ENCODE measurements at regions not wholly inside any gene's neighbourhood (a gene's known extent, or its start where the extent isn't known, plus 50 kb on each side); places are given as distances from the start of the nearest gene placed in this dataset.
"Not testable (repeated sequence)": the region's sequence is repeated elsewhere in the genome, so short reads cannot be mapped to it uniquely, and the experiment has no call there.

- no peak for DNase-seq (ENCODE audit: low spot score)
- ChIA-PET CTCF (no interaction called here), POLR2A (ENCODE audit: low non-redundant PET) (no interaction called here)
- H3K27ac ChIP-seq: no peak overlapping the region
- no peak for TF ChIP-seq CTCF (conservative IDR thresholded peaks at IDR 0.05; ENCODE audit: low read depth)
Observed at GRCh38 chr12:90460681-90461080, 494.3 kb downstream of the CCER1 start.

DNA sequence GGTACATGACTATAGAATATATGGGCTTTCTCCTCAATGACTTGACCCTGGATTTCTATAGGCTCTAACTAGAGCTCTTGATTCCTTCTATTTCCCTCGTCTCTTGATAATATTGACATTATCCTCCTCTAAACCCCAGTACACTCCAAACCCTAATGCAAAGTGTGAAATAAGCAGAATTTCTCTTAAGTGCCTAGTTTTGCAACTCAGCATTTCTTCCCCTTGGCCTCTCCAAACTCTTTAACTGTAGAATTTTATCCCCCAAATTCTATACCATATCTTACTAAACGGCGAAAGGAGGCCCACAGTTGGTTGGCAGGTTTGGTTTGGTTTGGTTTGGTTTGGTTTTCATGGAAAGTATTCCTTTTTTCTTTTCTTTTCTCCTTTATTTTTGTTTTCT lies 498.7 kb downstream of the CCER1 start:
- CTCF ChIA-PET: interaction anchor here (0.6 kb wide), 1 partner anchor 166 kb away, joined by 3 read pairs; no protein-coding TSS in a partner anchor
- DNase-seq (ENCODE audit: low spot score): no peak
- POLR2A ChIA-PET (ENCODE audit: low non-redundant PET): no interaction called here
- TF ChIP-seq CTCF (conservative IDR thresholded peaks at IDR 0.05; ENCODE audit: low read depth): no peak
- no peak overlapping the region for H3K27ac ChIP-seq

DNA sequence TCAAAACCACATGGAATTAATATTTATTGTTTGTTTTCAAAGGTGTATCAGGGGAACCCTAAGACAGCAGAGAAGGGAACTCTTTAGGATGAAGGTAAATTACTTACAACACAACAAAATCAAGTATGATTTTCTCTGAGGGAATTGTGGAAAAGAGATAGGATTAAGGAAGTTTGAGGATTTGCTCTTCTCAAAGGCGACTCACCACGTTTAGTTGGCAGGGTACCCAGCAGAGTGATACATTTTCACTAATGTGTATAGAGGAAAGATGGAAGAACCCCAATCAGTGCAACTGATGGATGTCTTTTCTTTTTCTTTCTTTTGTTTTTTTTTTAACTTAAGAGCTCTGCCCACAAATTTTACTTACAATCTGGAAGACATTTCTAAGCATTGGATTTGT lies 499.2 kb downstream of the CCER1 start:
- ChIA-PET POLR2A (ENCODE audit: low non-redundant PET) (no interaction called here), CTCF (no interaction called here)
- DNase-seq (ENCODE audit: low spot score): no peak
- TF ChIP-seq CTCF (conservative IDR thresholded peaks at IDR 0.05; ENCODE audit: low read depth): no peak
- no peak overlapping the region for H3K27ac ChIP-seq

- no peak for TF ChIP-seq CTCF (conservative IDR thresholded peaks at IDR 0.05; ENCODE audit: low read depth)
- no peak overlapping the region for H3K27ac ChIP-seq
- ChIA-PET CTCF (interaction anchor here (0.7 kb wide), 1 partner anchor 936 kb away, joined by 3 read pairs; no protein-coding TSS in a partner anchor), POLR2A (ENCODE audit: low non-redundant PET) (no interaction called here)
- DNase-seq (ENCODE audit: low spot score): no peak
Observed at GRCh38 chr12:90449611-90450010, 505.4 kb downstream of the CCER1 start.

GRCh38 chr12:90443466-90443865 lies 511.5 kb downstream of the CCER1 start:
- H3K27ac ChIP-seq; CTCF ChIA-PET; POLR2A ChIA-PET (ENCODE audit: low non-redundant PET); DNase-seq (ENCODE audit: low spot score): not testable (repeated sequence)

- no peak for TF ChIP-seq CTCF (conservative IDR thresholded peaks at IDR 0.05; ENCODE audit: low read depth)
- CTCF ChIA-PET: no interaction called here
- POLR2A ChIA-PET (ENCODE audit: low non-redundant PET): no interaction called here
- no peak for DNase-seq (ENCODE audit: low spot score)
- no peak overlapping the region for H3K27ac ChIP-seq
Observed at GRCh38 chr12:90441431-90441830, 513.5 kb downstream of the CCER1 start.

DNA sequence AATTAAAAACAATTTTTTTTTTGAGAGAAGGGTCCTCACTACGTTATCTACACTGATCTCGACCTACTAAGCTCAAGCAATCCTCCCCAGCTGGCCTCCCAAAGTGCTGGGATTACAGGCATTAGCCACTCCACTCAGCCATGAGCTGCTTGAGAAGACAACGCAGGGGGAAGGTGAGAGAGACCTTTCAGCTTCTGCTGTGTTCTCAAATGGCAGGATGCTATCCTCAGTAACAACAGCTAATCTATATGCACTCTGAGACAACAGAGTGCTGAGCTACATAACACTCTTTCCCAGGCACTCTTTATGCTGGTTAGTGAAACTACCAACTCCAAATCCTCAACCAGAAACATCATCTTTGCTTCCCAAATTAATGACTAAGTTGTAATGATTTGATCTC lies 526.1 kb downstream of the CCER1 start:
- no peak overlapping the region for H3K27ac ChIP-seq
- ChIA-PET CTCF (interaction anchor here (0.6 kb wide), 1 partner anchor 28 kb away, joined by 7 read pairs; no protein-coding TSS in a partner anchor), POLR2A (ENCODE audit: low non-redundant PET) (no interaction called here)
- TF ChIP-seq CTCF (conservative IDR thresholded peaks at IDR 0.05; ENCODE audit: low read depth): no peak
- no peak for DNase-seq (ENCODE audit: low spot score)
